H1 (cell line): ENCODE measurements at regions not wholly inside any gene's neighbourhood (a gene's known extent, or its start where the extent isn't known, plus 50 kb on each side); places are given as distances from the start of the nearest gene placed in this dataset.

Experiments
- CTCF ChIA-PET: fragments of 300-600 bp; sonication (Branson Sonifier 250); formaldehyde crosslinking; loops from one replicate; lab custom pipeline; 2021; ENCODE audit not compliant: partially characterized antibody; lab: Charles Lee
- POLR2A ChIA-PET: fragments of 300-600 bp; sonication (Branson Sonifier 250); formaldehyde crosslinking; loops from one replicate; lab custom pipeline; 2021; ENCODE audit warnings: inconsistent platforms; ENCODE audit not compliant: partially characterized antibody; lab: Charles Lee
- DNase-seq, 2 experiments: peaks; one replicate each; pipeline versions ENCODE4 v3.0.0 to v3.0.0-alpha.2; 2010 to 2022; ENCODE audit warnings: low spot score in 2 of 2, low read depth in 1 of 2, mixed read lengths in 1 of 2
- FAIRE-seq: peaks from 2 replicates; lab custom pipeline; 2011; peaks lifted over from hg19 to GRCh38; lab: Jason Lieb, UNC
- H2AFZ ChIP-seq: 2 replicates; pipeline ENCODE4 v1.8.1; 2012; ENCODE audit warnings: low read length, inconsistent platforms
- H2AK5ac ChIP-seq: 2 replicates; pipeline ENCODE4 v1.6.1; 2013; ENCODE audit warnings: low read depth, low read length
- H2BK120ac ChIP-seq: replicated peaks from 2 replicates; pipeline ENCODE3; 2013; ENCODE audit warnings: low read depth, low read length, inconsistent platforms
- H2BK12ac ChIP-seq: 2 replicates; pipeline ENCODE4 v1.6.1; 2013; ENCODE audit warnings: low read depth, low read length
- H2BK15ac ChIP-seq: 2 replicates; pipeline ENCODE4 v1.6.1; 2013; ENCODE audit warnings: low read length
- H2BK20ac ChIP-seq: 2 replicates; pipeline ENCODE4 v1.6.1; 2013; ENCODE audit warnings: low read length
- H2BK5ac ChIP-seq: 2 replicates; pipeline ENCODE4 v1.6.1; 2013; ENCODE audit warnings: low read depth, low read length
- H3K14ac ChIP-seq: 2 replicates; pipeline ENCODE4 v1.6.1; 2013; ENCODE audit warnings: inconsistent platforms; ENCODE audit not compliant: insufficient read length
- H3K18ac ChIP-seq: 2 replicates; pipeline ENCODE4 v1.6.1; 2013; ENCODE audit warnings: low read length; ENCODE audit errors: extremely low read depth
- H3K23ac ChIP-seq: 2 replicates; pipeline ENCODE4 v1.6.1; 2013; ENCODE audit warnings: inconsistent platforms; ENCODE audit not compliant: insufficient read length
- H3K23me2 ChIP-seq: 2 replicates; pipeline ENCODE4 v1.6.1; 2013; ENCODE audit warnings: low read depth, low read length
- H3K27ac ChIP-seq: 2 replicates; pipeline ENCODE4 v1.6.1; 2011; ENCODE audit warnings: low read depth, low read length, inconsistent platforms
- H3K27me3 ChIP-seq, 4 experiments: replicated peaks in 1 of 4; 1 replicate in 1 of 4; 2 replicates in 3 of 4; pipeline versions ENCODE4 v1.6.1 to v1.8.1; 2011 to 2013; ENCODE audit warnings: low read length in 3 of 4, mild to moderate bottlenecking in 3 of 4, inconsistent platforms in 2 of 4, mixed read lengths in 2 of 4, moderate library complexity in 1 of 4; ENCODE audit not compliant: control insufficient read depth in 3 of 4, insufficient read depth in 3 of 4; ENCODE audit errors: extremely low read depth in 1 of 4
- H3K36me3 ChIP-seq, 4 experiments: 2 replicates each; pipeline versions ENCODE4 v1.6.1 to v1.8.1; 2011 to 2013; ENCODE audit warnings: mild to moderate bottlenecking in 4 of 4, low read length in 3 of 4, moderate library complexity in 2 of 4, control low read depth in 1 of 4, inconsistent platforms in 1 of 4; ENCODE audit not compliant: insufficient read depth in 4 of 4, control insufficient read depth in 2 of 4
- H3K4ac ChIP-seq: replicated peaks from 2 replicates; pipeline ENCODE3; 2013; ENCODE audit warnings: low read length, low read depth, mixed read lengths, inconsistent platforms; ENCODE audit not compliant: insufficient read length
- H3K4me1 ChIP-seq, 4 experiments: replicated peaks in 1 of 4; 1 replicate in 1 of 4; 2 replicates in 3 of 4; pipeline versions ENCODE4 v1.6.1 to v1.8.1; 2011 to 2013; ENCODE audit warnings: low read length in 3 of 4, inconsistent platforms in 2 of 4, mixed read lengths in 1 of 4; ENCODE audit not compliant: insufficient read depth in 4 of 4, control insufficient read depth in 3 of 4
- H3K4me2 ChIP-seq, 2 experiments: 2 replicates each; pipeline versions ENCODE4 v1.6.1 to v1.8.1; 2011 to 2013; ENCODE audit warnings: low read depth in 2 of 2, low read length in 2 of 2, control low read depth in 1 of 2, inconsistent platforms in 1 of 2, mild to moderate bottlenecking in 1 of 2; ENCODE audit not compliant: insufficient read depth in 1 of 2
- H3K4me3 ChIP-seq, 4 experiments: fragments of 200-600, 300-600 bp in 1 of 4; sonication (generic), shearing (Covaris generic), sonication (Bioruptor Twin) in 1 of 4; 2 replicates each; pipeline versions ENCODE4 v1.5.1 to v1.8.1; 2011 to 2016; ENCODE audit warnings: low read length in 4 of 4, low read depth in 3 of 4, control low read depth in 2 of 4, inconsistent platforms in 2 of 4, mild to moderate bottlenecking in 2 of 4, mixed read lengths in 1 of 4, moderate library complexity in 1 of 4; ENCODE audit not compliant: insufficient read depth in 2 of 4; ENCODE audit errors: extremely low read depth in 1 of 4
- H3K56ac ChIP-seq: replicated peaks from 2 replicates; pipeline ENCODE3; 2013; ENCODE audit warnings: low read depth, mild to moderate bottlenecking, mixed read lengths, low read length, inconsistent platforms; ENCODE audit not compliant: insufficient read length
- H3K79me1 ChIP-seq: 2 replicates; pipeline ENCODE4 v1.6.1; 2013; ENCODE audit warnings: low read depth, low read length, control low read depth
- H3K79me2 ChIP-seq, 2 experiments: 2 replicates each; pipeline versions ENCODE4 v1.6.1 to v1.8.1; 2012 to 2013; ENCODE audit warnings: low read length in 2 of 2, mild to moderate bottlenecking in 2 of 2, inconsistent platforms in 1 of 2; ENCODE audit not compliant: insufficient read depth in 2 of 2, control insufficient read depth in 1 of 2
- H3K9ac ChIP-seq, 4 experiments: replicated peaks in 1 of 4; 1 replicate in 1 of 4; 2 replicates in 3 of 4; pipeline versions ENCODE4 v1.6.1 to v1.8.1; 2011 to 2013; ENCODE audit warnings: low read depth in 3 of 4, low read length in 3 of 4, control low read depth in 2 of 4, mild to moderate bottlenecking in 2 of 4, moderate library complexity in 2 of 4, inconsistent platforms in 1 of 4; ENCODE audit errors: extremely low read depth in 1 of 4
- H3K9me3 ChIP-seq, 2 experiments: 2 replicates each; pipeline versions ENCODE4 v1.6.1 to v1.8.1; 2012 to 2013; ENCODE audit warnings: mild to moderate bottlenecking in 2 of 2, moderate library complexity in 2 of 2, control low read depth in 1 of 2, inconsistent platforms in 1 of 2, low read depth in 1 of 2, low read length in 1 of 2, mixed read lengths in 1 of 2; ENCODE audit not compliant: insufficient read depth in 2 of 2
- H4K20me1 ChIP-seq, 2 experiments: replicated peaks in 1 of 2; 2 replicates each; pipeline versions ENCODE3 to v1.8.1; 2011 to 2013; ENCODE audit warnings: inconsistent platforms in 2 of 2, low read length in 2 of 2, mild to moderate bottlenecking in 1 of 2; ENCODE audit not compliant: insufficient read depth in 2 of 2, control insufficient read depth in 1 of 2
- H4K5ac ChIP-seq: 2 replicates; pipeline ENCODE4 v1.6.1; 2013; ENCODE audit warnings: low read length, low read depth, mixed read lengths, inconsistent platforms; ENCODE audit not compliant: insufficient read length
- H4K8ac ChIP-seq: 2 replicates; pipeline ENCODE4 v1.8.0; 2013; ENCODE audit warnings: mild to moderate bottlenecking, moderate library complexity, low read length, inconsistent platforms; ENCODE audit not compliant: insufficient read depth; ENCODE audit errors: extremely low read depth
- H4K91ac ChIP-seq: replicated peaks from 2 replicates; pipeline ENCODE3; 2013; ENCODE audit warnings: low read length, mixed read lengths, inconsistent platforms; ENCODE audit not compliant: insufficient read length
- ASH2L ChIP-seq: fragments of 200-600, 300-600 bp; sonication (generic); IDR thresholded peaks from one replicate; pipeline ENCODE4 v1.7.1; 2017; ENCODE audit warnings: low read length
- KDM4A ChIP-seq: IDR thresholded peaks from one replicate; pipeline ENCODE4 v1.7.1; 2012; ENCODE audit warnings: low read depth, mild to moderate bottlenecking, moderate library complexity, low read length, inconsistent platforms; ENCODE audit not compliant: severe bottlenecking
- SIN3A ChIP-seq, 2 experiments: IDR thresholded peaks in 1 of 2; conservative IDR thresholded peaks in 1 of 2; 2 replicates each; pipeline ENCODE4 v1.6.1; 2011 to 2012; ENCODE audit warnings: low read length in 2 of 2, improper control_type of control experiment in 1 of 2, low read depth in 1 of 2, mild to moderate bottlenecking in 1 of 2
- WGBS, 2 experiments: shearing (Covaris generic) in 1 of 2; methylation state at CpG; one replicate each; pipeline versions ENCODE4 v1.1.6 to v1.1.7; 2013 to 2015; ENCODE audit warnings: low lambda C conversion rate in 2 of 2, mixed read lengths in 2 of 2, inconsistent platforms in 1 of 2, low coverage in 1 of 2, missing lambda C conversion rate in 1 of 2; ENCODE audit not compliant: insufficient replicate concordance in 2 of 2, insufficient coverage in 1 of 2, insufficient read length in 1 of 2; ENCODE audit errors: extremely low coverage in 1 of 2, missing lambda C conversion rate in 1 of 2; 5-methylcytosine and 5-hydroxymethylcytosine counted together

- Histone ChIP-seq H3K4me2 (no peak overlapping the region), H2BK20ac (no peak overlapping the region), H4K91ac (no peak overlapping the region), H3K4ac (no peak overlapping the region), H3K4me3 (no peak overlapping the region), H3K56ac (no peak overlapping the region), H2AK5ac (no peak overlapping the region), H2BK120ac (no peak overlapping the region), H3K27me3 (no peaks in the 10 kb centered on the region), H3K79me1 (no peaks in the 10 kb centered on the region), H3K18ac (no peak overlapping the region), H4K5ac (no peak overlapping the region), H3K36me3 (no peaks in the 10 kb centered on the region), H3K9me3 (no peaks in the 10 kb centered on the region), H2AFZ (no peak overlapping the region), H3K27ac (no peak overlapping the region), H3K14ac (no peak overlapping the region), H3K23me2 (no peaks in the 10 kb centered on the region), H3K9ac (no peak overlapping the region), H3K4me1 (no peaks in the 10 kb centered on the region), H4K8ac (no peak overlapping the region), H4K20me1 (no peaks in the 10 kb centered on the region), H2BK12ac (no peak overlapping the region), H3K23ac (no peak overlapping the region), H3K79me2 (no peaks in the 10 kb centered on the region), H2BK5ac (no peak overlapping the region), H2BK15ac (no peak overlapping the region)
- FAIRE-seq (no peak), DNase-seq (no peak)
- TF ChIP-seq KDM4A, result no peak
- TF ChIP-seq SIN3A (conservative IDR thresholded peaks at IDR 0.05 in 1 of 2, IDR thresholded peaks at IDR 0.05 in 1 of 2; ENCODE audit: low read depth in 1 of 2, low read length in 2 of 2), result no peak
- TF ChIP-seq ASH2L, result no peak
- ChIA-PET CTCF (no interaction called here), POLR2A (no interaction called here)
- WGBS, 2 experiments, result 90 to 100% methylated on average over 1 to 3 of the region's 3 CpGs
Observed at GRCh38 chr5:39977066-39977655, 552.4 kb upstream of the DAB2 start.
